Left ventricle myocardium superior (tissue), 1 donor: ENCODE measurements at regions not wholly inside any gene's neighbourhood (a gene's known extent, or its start where the extent isn't known, plus 50 kb on each side); places are given as distances from the start of the nearest gene placed in this dataset.
"Not testable (repeated sequence)": the region's sequence is repeated elsewhere in the genome, so short reads cannot be mapped to it uniquely, and the experiment has no call there.

ENCODE experiments used
- ATAC-seq: fragments of 200-7000 bp; cut with Tn5 transposase; one replicate; pipeline ENCODE4 v1.9.1; 2020; ENCODE audit warnings: mild to moderate bottlenecking, moderate library complexity
- DNase-seq: peaks from one replicate; pipeline ENCODE4 v3.0.0-alpha.2; 2020
- intact Hi-C: fragments of 100-400 bp; cut with micrococcal nuclease; formaldehyde crosslinking; loops from one replicate; pipeline ENCODE4 v1.11.0; 2022
- donor health status: DM: no; HTN: yes; CAD: no; lungs with severe emphysema.

GRCh38 chr22:48760481-48761390 lies 1066.9 kb downstream of the BRD1 start:
- intact Hi-C loops: no loop called here
- ATAC-seq: no peak

GRCh38 chr22:48758881-48759875 lies 1068.5 kb downstream of the BRD1 start:
- no peak for DNase-seq
- no peak for ATAC-seq
- intact Hi-C loops: no loop called here

More at GRCh38 chr22:48760481-48761390, 1066.9 kb downstream of the BRD1 start:
- DNase-seq: no peak

GRCh38 chr22:48757985-48758561 lies 1069.6 kb downstream of the BRD1 start:
- DNase-seq (no peak), ATAC-seq (no peak)

GRCh38 chr22:48757581-48757980 lies 1070.1 kb downstream of the BRD1 start:
- DNase-seq (no peak), ATAC-seq (no peak)
- intact Hi-C loops: no loop called here

More at GRCh38 chr22:48757985-48758561, 1069.6 kb downstream of the BRD1 start:
- intact Hi-C loops: no loop called here

- DNase-seq, ATAC-seq, intact Hi-C loops: not testable (repeated sequence)
Observed at GRCh38 chr22:48757135-48757534, 1070.5 kb downstream of the BRD1 start.

GRCh38 chr22:48756146-48757111 lies 1071.2 kb downstream of the BRD1 start:
- ATAC-seq (no peak), DNase-seq (no peak)
- intact Hi-C loops: no loop called here

GRCh38 chr22:48755059-48755949 lies 1072.4 kb downstream of the BRD1 start:
- DNase-seq (no peak), ATAC-seq (no peak)
- intact Hi-C loops: no loop called here

GRCh38 chr22:48754611-48755058 lies 1073.0 kb downstream of the BRD1 start:
- intact Hi-C loops: no loop called here
- ATAC-seq: no peak
- DNase-seq: no peak

GRCh38 chr22:48753752-48754517 lies 1073.7 kb downstream of the BRD1 start:
- no peak for ATAC-seq
- no peak for DNase-seq

GRCh38 chr22:48753381-48753730 lies 1074.3 kb downstream of the BRD1 start:
- DNase-seq: no peak
- intact Hi-C loops: no loop called here
- ATAC-seq: no peak

More at GRCh38 chr22:48753752-48754517, 1073.7 kb downstream of the BRD1 start:
- intact Hi-C loops: no loop called here

- ATAC-seq (no peak), DNase-seq (no peak)
- intact Hi-C loops: no loop called here
Observed at GRCh38 chr22:48752451-48753380, 1075.0 kb downstream of the BRD1 start.

- ATAC-seq (no peak), DNase-seq (no peak)
- intact Hi-C loops: no loop called here
Observed at GRCh38 chr22:48751539-48752437, 1075.9 kb downstream of the BRD1 start.

GRCh38 chr22:48750826-48751440 lies 1076.7 kb downstream of the BRD1 start:
- DNase-seq (no peak), ATAC-seq (no peak)
- intact Hi-C loops: no loop called here

GRCh38 chr22:48750282-48750681 lies 1077.4 kb downstream of the BRD1 start:
- ATAC-seq (no peak), DNase-seq (no peak)
- intact Hi-C loops: no loop called here
